DMS114 treated with DMSO at 0.1 percent for 48 hours (cell line): ENCODE measurements at regions not wholly inside any gene's neighbourhood (a gene's known extent, or its start where the extent isn't known, plus 50 kb on each side); places are given as distances from the start of the nearest gene placed in this dataset.

ENCODE experiments used
- DNase-seq: peaks from one replicate; lab custom pipeline; 2025; ENCODE audit not compliant: unreplicated experiment; lab: John Stamatoyannopoulos, UW

DNA sequence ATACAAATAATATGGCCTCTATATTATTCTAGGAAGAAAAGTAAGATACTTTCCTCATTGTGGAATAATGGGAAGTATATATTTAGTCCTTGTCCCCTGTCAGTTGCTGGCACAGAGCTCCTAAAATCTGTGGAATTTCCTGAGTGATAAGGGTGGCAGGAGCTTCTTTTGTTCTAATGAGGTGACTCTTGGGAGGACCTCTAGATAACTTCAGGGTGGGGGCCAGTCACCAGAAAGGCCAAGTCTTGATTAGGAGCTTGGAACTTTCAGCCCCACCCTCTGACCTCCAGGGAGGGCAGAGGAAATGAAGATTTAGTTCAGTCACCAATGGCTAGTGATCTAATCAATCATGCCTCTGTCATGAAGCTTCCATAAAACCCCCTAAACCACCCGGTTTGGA lies 179.9 kb upstream of the PRICKLE1 start:
- no peak for DNase-seq

- DNase-seq: no peak
Observed at GRCh38 chr12:42767998-42768397, 178.5 kb upstream of the PRICKLE1 start.

DNA sequence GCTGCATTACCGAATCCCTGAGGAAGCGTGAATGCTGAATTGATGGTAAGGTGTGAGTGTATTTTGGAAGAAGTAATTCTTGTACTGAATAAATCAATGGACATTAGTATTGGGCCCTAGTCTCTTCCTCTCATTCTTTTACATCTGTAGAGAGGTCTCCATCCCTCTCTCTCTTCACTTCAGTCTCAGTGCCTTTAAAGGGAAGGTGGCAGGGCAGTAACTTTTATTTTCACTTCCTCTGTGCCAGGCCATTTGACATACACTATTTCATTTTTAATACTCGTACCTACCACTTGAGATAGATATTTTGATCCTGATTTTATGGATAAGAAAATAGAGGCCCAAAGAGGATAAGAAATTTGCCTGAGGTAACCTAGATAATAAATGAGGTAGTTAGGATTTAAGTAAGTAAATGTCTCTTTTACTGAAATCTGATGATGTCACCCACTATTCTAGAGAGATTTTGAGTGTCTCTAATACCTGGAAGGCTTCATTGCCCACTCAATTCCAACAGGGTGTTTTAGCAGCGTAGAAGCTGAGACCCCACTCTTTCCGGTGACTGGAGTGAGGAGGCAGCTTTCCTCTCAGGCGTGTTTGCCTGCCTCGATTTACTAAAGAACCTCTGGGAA lies 177.9 kb upstream of the PRICKLE1 start:
- DNase-seq: no peak

DNA sequence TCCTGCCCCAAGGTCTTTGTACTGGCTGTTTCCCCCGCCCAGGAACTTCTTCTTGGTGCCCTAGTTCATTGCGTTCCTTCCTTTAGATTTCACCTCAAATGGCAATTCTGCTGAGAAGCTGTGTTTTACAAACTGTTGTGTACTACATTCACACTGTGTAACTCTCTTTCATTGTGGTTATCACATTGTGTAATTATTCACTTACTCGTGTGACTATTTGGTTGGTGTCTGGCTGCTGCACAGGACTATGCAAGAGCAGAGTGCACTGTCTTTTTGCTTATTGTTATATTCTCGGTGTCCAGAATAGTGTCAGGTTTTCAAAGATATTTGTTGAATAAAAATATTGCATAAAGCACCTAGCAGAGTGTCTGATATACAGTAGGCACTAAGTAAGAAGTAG lies 177.2 kb upstream of the PRICKLE1 start:
- no peak for DNase-seq

GRCh38 chr12:42766026-42766425 lies 176.5 kb upstream of the PRICKLE1 start:
- no peak for DNase-seq

GRCh38 chr12:42763682-42764081 lies 174.1 kb upstream of the PRICKLE1 start:
- no peak for DNase-seq

DNA sequence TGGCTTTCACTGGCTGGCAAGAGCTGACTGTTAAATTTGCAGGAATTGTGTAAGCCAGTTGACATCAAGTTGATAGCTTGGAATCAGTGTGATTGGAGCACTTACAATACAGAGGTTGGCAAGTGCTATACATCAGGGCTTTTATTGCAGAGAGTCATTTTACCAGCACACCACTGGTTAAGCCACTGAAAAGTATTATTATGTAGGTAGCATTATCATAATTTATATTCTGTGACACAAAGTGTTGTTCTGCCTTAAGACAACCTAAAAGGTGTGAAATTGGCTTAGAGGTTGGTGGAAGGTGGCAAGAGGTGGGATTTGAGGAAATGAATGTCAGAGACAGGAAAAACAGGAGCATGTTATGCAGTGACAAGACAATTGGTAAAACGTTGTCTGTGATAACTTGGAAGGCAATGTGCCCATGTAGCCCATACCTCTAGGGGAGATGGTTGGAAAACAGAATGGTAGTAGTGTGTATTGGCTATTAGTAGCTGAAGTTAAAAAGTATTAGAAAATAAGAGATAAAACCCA lies 172.9 kb upstream of the PRICKLE1 start:
- DNase-seq: no peak

DNA sequence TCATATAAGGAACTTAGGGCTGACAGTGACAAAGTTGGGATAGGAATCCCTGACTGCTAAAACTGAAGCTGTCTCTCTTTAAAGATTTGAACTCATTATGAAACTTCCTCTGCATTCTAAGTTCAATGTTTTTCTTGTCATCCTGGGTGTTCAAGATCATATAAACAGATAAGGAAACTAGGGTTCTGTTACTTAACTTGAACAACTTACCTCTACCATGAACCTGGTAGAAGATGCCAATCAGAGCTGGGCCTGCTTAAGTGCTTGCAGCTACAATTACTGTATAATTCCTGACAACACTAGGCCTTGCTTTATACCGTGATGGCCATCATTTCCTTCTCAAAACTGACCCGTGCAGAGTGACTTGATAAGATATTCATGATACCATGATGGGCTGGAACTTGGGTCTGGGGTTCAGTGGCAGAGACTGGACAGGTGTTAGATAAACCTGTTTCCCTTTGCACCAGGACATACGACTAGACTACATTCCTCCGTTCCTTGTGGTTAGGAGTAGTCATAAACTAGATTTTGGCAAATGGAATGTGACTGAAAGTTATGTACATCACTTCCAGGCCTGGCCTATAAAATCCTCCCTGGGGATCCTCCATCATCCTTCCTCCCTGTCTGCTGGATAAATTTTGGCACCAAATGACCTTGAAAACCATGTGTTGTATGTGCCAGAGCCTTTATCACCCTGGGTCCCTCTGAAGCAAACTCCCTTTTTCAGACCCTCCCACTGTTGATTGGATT lies 172.2 kb upstream of the PRICKLE1 start:
- DNase-seq: no peak

DNA sequence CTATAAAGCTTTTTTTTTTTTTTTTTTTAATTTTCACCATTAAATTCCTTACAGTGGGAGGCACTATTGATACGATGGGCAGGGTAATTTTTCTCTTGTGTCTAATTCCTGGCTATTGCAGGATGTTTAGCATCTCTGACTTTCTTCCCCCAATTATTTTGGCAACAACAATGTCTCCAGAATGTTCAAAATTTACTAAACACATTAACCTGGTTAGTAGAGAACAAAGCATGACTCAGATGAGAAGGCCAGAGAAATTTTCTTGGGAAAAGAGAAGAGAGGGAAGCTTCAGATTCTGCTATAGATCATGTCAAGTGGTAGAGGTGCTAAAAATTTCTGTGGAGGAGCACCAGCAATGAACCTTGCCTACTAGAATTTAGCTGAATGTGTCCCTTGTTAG lies 171.5 kb upstream of the PRICKLE1 start:
- no peak for DNase-seq

DNA sequence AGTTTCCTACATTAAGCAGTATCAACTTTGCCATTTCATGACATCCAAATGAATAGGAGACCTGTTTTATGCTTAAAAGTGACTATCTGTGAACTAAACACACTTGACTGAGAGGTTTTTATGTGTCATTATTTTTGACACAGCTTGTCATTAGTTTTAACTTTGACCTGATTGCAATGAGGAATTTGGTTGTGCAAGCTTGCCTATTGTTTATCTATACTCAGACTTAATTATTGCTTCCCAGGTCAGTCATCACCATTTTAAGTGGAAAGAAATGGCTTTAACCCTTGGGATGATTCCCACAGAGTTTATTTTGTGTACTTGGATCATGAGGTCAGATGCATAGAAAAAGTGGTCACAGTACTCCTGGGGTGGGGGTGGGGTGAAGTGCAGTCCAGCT lies 171.0 kb upstream of the PRICKLE1 start:
- no peak for DNase-seq

- no peak for DNase-seq
Observed at GRCh38 chr12:42759622-42760273, 170.2 kb upstream of the PRICKLE1 start.

GRCh38 chr12:42758806-42759205 lies 169.3 kb upstream of the PRICKLE1 start:
- DNase-seq: no peak

DNA sequence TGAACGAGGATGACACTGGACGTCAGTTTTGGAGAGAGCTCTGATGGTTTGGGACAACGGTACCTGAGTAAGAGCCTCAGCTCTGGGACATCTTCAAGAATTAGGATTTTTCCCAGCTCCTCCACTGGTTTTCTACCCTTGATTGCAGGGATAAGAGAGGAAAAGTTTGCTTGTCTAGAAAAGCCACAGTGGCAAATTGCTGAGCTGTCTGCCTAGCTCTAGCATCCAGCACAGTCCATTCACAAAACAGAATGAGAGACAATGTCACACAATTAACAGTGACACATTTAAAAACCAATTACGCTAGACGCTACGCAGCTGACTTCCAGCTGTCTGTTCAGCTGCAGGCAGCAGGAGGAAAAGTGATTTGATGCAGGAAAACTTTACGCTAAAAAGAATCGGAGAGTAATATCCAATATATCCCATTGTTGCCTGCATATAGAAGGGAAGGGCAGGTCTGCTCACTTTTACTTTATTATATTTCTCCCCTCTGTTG lies 168.1 kb upstream of the PRICKLE1 start:
- no peak for DNase-seq

DNA sequence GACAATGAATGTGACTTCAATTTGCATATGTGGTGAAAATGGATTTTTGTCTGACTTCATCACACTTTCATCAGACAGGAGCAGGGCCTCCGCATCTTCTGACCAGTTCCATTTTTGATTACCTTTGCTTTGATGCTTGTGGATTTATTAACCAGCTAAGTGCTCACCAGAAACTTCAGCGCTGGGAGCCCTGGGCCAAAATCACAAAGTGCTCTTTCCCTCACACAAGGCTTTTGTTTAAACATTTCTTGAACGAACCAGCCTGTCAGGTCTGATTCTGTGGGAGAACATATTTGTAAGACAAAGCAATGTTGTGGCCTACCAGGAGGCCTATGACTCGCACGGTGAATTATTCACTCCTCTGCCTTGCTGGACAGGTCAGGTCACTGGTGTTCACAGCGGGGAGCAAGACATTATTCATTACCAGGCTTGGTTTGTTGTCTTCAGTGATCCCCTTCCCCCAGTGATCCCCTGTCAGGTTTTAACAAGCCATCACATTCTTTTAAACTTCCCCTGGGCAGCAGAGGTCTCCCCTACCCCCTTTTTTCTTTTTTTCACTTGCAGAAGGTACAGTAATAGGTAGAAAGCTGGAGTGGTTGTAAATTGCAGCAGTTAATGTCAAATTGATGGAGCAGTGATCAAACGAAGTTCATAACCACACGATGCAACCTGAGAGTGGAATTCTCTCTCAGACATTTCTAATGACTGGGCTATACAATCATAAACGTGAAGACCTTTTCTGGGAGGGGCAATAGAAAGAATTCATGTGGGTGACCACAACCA lies 167.5 kb upstream of the PRICKLE1 start:
- DNase-seq: no peak

DNA sequence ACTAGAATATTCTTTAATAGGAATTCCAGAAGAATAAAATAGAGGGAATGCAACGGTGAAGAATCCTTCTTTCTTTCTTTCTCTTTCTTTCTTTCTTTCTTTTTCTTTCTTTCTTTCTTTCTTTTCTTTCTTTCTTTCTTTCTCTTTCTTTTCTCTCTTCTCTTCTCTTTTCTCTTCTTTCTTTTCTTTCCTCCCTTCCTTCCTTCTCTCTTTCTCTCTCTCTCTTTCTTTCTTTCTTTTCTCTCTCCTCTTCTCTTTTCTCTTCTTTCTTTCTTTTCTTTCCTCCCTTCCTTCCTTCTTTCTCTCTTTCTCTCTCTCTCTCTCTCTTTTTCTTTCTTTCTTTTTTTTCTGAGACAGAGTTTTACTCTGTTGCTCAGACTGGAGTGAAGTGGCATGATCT lies 160.8 kb upstream of the PRICKLE1 start:
- no peak for DNase-seq

- DNase-seq: no peak
Observed at GRCh38 chr12:42749239-42749638, 159.7 kb upstream of the PRICKLE1 start.

GRCh38 chr12:42744539-42745182 lies 155.1 kb upstream of the PRICKLE1 start:
- no peak for DNase-seq

- DNase-seq: no peak
Observed at GRCh38 chr12:42742716-42743115, 153.2 kb upstream of the PRICKLE1 start.

DNA sequence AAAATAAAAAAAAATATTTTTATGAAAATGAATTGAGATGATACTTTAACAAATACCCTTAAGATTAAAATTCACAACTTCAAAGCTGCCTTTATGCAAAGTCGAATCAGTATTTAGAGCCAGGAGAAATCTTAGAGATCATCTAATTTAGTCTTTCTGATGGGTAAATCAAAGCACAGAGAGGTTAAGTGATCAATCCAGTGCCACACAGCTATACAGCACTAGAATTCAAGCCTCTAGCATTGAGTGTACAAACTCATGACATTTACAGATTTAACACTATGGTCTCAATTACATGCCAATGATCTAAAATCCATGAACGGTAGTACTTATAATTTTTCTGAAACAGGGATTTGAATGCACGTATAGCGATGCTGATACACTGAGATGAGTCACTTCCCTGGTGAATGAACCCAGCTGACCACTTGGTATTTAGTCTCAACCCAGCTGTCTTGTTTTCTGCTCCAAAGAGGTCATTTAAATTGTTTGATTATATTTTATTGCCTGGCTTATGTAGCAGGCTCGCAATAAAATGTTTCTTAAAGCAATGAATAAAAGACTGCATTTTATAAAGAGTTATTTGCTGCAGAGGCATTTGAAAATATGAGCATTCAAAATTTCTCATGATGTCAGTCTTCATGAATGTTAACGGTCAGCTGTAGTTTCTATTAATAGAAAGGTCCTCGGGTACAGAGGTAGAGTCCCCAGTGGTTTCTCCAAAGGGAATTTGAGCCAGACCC lies 152.4 kb upstream of the PRICKLE1 start:
- no peak for DNase-seq

DNA sequence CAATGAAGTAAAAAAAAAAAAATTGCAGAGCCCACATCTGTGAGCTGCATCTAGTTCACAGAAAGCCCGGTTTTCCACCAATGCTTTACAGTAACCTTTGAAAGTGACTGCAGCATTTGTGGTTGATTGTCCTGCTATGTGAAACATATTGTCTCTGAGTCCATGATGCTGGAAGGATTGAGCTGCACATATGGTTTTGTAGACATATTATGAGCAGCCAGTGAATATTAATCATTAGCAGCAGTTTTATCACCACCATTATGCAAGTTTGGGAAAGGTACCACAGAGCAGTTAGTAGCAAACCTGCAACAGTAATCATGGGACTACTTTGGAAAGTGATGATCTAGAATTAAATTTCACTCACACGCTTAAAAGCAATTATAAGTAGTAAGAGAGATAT lies 151.5 kb upstream of the PRICKLE1 start:
- no peak for DNase-seq
